HG03575 (cell line): ENCODE measurements at regions not wholly inside any gene's neighbourhood (a gene's known extent, or its start where the extent isn't known, plus 50 kb on each side); places are given as distances from the start of the nearest gene placed in this dataset.
A peak's percentile ranks its signal among the peaks of the same experiment; 100 is the strongest.
"Not testable (repeated sequence)": the region's sequence is repeated elsewhere in the genome, so short reads cannot be mapped to it uniquely, and the experiment has no call there.

Experiments
- ATAC-seq: cut with Tn5 transposase; IDR thresholded peaks from one replicate; pipeline ENCODE4 v1.9.1; 2021; ENCODE audit not compliant: unreplicated experiment, insufficient number of reproducible peaks, low FRiP score; ENCODE audit errors: extremely low read depth

DNA sequence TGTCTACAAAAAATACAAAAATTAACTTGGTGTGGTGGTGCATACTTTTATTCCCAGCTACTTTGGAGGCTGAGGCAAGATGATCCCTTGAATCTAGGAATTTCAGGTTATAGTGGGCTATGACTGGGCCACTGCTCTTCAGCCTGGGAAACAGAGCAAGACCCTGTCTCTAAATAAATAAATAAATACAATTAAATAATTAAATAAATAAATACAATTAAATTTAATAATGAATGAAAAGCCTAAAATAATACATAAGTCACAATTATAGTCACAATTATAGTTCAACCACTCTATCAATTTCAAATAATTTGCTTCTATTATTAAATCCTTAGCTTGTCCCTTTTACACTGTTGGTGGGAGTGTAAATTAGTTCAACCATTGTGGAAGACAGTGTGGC, 146.4 kb upstream of the RFC3 start:
- ATAC-seq = no peak

- not testable (repeated sequence) for ATAC-seq
Measured at GRCh38 chr13:33672022-33672421, 145.9 kb upstream of the RFC3 start.

DNA sequence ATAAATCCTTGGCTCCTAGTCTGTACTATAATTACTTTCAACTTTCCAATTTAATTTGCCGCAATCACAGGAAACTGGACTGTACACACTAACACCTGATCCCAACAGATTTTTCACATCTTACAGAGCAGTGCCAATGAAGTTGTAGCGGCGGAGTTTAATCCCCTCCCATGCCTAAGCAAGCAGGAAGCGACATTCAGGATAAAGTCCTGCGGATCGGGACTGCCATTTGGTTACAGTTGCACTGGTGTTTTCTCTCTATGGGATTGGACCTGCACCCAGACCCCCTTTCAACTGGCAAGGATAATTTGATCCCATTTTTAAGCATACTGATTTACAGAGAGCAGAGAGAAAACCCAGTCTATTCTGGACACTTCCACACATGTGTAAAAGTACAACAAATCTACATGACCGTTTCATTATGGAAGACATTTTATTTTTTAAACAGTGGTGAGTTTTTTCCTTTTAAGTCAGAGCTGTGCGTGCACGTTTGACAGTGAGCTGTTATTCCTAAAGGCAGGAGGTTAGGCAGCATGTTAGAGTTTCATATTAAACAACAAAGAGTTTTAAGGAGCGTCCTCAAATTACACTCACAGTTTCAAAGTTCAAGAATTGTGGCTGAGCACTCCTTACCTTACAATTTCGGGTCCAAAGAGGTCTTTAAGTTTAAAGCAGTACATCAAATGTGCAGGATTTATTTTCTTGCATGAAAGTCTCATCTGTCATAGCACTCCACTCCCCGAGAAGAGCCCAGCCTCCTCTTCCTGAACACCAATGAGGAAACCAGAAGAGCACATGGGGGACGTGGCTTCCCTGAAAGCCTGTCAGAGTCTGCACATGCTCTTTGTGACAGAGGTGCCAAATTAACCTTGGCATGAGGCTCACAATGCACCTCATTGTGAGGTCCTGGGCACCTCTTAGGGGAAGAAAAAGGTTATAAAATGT, 141.6 kb upstream of the RFC3 start:
- no peak for ATAC-seq

- no peak for ATAC-seq
Measured at GRCh38 chr13:33677215-33677614, 140.7 kb upstream of the RFC3 start.

DNA sequence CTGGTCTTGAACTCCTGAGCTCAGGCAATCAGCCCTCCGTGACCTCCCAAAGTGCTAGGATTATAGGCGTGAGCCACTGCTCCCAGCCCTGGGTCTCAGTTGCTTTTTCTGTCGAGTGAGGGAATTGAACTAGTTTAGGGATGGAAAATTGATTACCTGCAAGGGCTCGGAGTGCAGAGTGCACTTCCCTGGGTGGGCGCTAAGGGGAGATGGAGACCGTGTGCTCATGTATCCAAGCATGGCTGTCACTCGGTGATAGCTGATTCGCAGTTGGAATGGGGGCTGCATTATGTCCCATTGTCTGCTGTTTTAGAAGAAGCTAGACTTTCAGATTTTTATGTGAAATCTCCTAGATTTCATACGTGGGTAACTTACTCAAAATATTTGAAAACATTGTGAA, 139.9 kb upstream of the RFC3 start:
- no peak for ATAC-seq

GRCh38 chr13:33678906-33679657, 138.9 kb upstream of the RFC3 start:
- ATAC-seq = peak; percentile 90

DNA sequence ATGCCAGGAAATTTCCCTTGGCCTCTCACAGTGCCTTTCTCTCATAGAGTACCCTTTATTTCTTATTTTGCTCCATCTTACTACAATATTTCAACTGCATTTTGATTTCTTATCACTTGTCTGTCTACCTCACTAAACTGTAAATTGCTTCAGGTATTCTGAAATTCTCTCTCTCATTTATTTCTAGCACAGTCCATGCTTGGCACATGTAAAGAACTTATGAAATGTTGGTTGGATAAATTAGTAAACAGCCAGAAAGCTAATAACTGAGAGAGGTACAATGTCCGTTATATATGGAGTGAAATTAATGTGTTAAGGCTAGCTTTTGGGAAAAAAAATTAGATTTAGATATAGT, 138.3 kb upstream of the RFC3 start:
- ATAC-seq = no peak

- no peak for ATAC-seq
Measured at GRCh38 chr13:33682020-33682564, 135.9 kb upstream of the RFC3 start.

DNA sequence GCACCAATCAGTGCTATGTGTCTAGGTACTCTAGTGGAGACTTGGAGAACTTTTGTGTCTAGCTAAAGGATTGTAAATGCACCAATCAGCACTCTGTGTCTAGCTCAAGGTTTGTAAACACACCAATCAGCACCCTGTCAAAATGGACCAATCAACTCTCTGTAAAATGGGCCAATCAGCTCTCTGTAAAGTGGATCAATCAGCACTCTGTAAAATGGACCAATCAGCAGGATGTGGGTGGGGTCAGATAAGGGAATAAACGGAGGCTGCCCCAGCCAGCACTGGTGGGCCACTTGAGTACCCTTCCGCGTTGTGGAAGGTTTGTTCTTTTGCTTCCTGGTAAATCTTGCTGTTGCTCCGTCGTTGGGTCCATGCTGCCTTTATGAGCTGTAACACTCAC, 135.3 kb upstream of the RFC3 start:
- ATAC-seq = not testable (repeated sequence)

DNA sequence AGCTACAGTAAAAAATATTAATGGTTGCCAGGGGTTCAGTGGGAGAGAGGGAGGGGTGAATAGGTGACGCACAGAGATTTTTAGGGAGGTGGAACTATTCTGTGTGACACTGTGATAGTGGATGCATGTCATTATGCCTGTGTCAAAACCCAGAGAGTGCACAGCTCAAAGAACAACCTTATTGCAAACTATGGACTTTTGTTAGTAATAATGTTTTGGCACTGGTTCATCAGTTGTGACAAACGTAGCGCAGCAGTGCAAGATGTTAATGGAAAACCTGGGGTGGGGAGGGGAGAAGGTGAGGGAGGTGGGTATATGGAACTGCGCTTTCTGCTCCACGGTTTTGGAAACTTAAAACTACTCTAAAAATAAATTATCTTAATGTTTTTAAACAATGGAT, 134.6 kb upstream of the RFC3 start:
- ATAC-seq = no peak

- ATAC-seq = no peak
Measured at GRCh38 chr13:33684874-33685273, 133.1 kb upstream of the RFC3 start.

- ATAC-seq = no peak
Measured at GRCh38 chr13:33686772-33687480, 131.0 kb upstream of the RFC3 start.

DNA sequence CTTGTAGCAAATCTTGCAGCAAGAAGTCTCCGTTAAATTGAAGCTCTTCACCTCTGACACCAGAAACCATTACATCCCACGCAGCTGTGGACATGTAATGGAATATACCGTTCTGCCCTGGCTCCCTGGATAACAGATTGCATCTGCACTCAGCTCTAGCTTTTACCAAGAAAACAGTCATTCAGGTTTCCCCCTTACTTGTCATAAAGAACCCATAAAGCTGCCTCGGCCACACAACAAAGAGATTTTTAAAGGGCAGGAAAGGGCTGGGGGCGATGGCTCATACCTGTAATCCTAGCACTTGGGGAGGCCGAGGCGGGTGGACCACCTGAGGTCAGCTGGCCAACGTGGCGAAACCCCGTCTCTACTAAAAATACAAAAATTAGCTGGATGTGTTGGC, 127.6 kb upstream of the RFC3 start:
- ATAC-seq = no peak

DNA sequence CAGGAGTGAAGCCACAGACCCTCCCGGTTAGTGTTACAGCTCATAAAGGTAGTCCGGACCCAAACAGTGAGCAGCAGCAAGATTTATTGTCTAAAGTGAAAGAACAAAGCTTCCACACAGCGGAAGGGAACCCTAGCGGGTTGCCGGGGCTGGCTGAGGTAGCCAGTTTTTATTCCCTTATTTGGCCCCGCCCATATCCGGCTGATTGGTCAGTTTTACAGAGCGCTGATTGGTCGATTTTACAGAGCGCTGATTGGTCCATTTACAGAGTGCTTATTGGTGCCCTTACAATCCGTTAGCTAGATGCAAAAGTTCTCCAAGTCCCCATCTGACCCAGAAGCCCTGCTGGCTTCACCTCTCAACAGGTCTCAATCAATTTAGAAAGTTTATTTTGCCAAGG, 126.0 kb upstream of the RFC3 start:
- ATAC-seq = no peak

DNA sequence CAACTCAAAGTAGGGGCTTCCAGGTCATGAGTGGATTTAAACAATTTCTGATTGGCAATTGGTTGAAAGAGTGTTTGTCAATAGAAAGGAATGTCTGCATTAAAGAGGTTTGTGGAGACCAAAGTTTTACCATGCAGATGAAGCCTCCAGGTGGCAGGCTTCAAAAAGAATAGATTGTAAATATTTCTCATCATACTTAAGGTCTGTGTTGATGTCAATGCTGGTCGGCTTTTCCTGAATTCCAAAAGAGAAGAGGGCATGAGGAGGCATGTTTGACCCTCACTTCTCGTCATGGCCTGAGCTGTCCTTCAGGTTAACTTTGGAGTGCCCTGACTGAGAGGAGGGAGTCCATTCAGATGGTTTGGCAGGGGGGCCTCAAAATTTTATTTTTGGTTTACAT, 125.4 kb upstream of the RFC3 start:
- ATAC-seq = no peak

GRCh38 chr13:33694546-33694945, 123.4 kb upstream of the RFC3 start:
- ATAC-seq = no peak

DNA sequence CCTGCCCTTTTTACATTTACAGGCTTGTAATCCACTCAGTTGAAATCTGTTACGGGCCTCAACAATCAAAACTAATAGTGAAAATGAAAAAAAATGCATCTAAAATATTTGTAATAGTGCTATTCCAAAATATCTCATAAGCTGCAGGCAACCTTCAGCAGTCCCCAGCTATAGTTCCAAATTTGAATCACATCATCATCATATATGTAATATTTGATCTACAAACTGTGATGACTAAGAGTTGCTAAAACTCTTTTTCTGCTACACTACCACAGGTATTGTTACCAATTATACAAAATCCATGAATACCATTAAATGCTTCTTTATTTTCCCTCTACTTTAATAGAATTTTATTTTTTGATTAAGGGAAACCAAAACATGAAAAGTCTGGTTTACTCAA, 121.4 kb upstream of the RFC3 start:
- ATAC-seq = no peak

DNA sequence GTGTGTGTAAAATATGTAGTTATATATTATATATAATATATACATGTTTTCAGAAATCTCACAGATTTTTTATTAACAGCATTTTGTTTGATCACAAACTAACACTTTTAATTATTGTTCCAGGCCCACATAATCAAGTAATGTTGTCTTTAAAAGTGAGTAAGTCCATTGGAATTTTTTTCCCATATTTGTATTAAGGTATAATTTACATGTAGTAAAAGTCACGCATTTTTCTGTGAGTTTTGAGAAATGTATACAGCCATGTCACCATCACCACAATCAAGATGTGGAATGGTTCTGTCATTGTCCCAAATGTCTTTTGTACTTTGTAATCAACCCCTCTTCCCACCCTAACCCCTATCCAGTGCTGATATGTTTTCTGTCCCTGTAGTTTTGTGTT, 120.0 kb upstream of the RFC3 start:
- no peak for ATAC-seq

DNA sequence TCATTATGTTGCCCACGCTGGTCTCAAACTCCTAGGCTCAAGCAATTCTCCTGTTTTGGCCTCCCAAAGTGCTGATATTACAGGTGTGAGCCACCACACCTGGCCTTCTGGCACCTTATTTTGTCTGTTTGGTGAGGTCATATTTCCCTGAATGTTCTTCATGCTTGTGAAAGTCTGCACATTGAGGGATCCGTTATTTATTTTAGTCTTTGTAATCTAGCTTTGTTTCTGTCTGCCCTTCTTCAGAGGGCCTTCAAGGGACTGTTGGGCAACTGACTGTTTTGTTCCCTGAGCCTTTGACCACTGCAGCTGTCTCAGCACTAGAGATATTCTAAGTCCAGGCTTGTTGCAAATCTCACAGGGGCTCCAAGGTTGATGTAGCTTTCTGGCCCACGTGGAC, 110.5 kb upstream of the RFC3 start:
- ATAC-seq = no peak
